HG02973 (cell line): ENCODE measurements at regions not wholly inside any gene's neighbourhood (a gene's known extent, or its start where the extent isn't known, plus 50 kb on each side); places are given as distances from the start of the nearest gene placed in this dataset.

ENCODE experiments used
- ATAC-seq: cut with Tn5 transposase; IDR thresholded peaks from one replicate; pipeline ENCODE4 v1.9.1; 2021; ENCODE audit warnings: moderate library complexity; ENCODE audit not compliant: unreplicated experiment

- ATAC-seq: peak; percentile 73
Observed at GRCh38 chr6:9540534-9541126, 874.2 kb downstream of the TFAP2A start.

GRCh38 chr6:9540126-9540525 lies 874.7 kb downstream of the TFAP2A start:
- no peak for ATAC-seq

- no peak for ATAC-seq
Observed at GRCh38 chr6:9539231-9539755, 875.6 kb downstream of the TFAP2A start.

- no peak for ATAC-seq
Observed at GRCh38 chr6:9537381-9537780, 877.5 kb downstream of the TFAP2A start.

GRCh38 chr6:9535106-9535505 lies 879.8 kb downstream of the TFAP2A start:
- no peak for ATAC-seq

- no peak for ATAC-seq
Observed at GRCh38 chr6:9532621-9533557, 882.0 kb downstream of the TFAP2A start.

GRCh38 chr6:9527679-9528286 lies 887.1 kb downstream of the TFAP2A start:
- no peak for ATAC-seq

GRCh38 chr6:9523462-9523861 lies 891.4 kb downstream of the TFAP2A start:
- ATAC-seq: no peak

- no peak for ATAC-seq
Observed at GRCh38 chr6:9522101-9522500, 892.8 kb downstream of the TFAP2A start.

- ATAC-seq: no peak
Observed at GRCh38 chr6:9521152-9521530, 893.7 kb downstream of the TFAP2A start.

- no peak for ATAC-seq
Observed at GRCh38 chr6:9520417-9521151, 894.3 kb downstream of the TFAP2A start.

- ATAC-seq: no peak
Observed at GRCh38 chr6:9518431-9518830, 896.4 kb downstream of the TFAP2A start.

- ATAC-seq: no peak
Observed at GRCh38 chr6:9517806-9518205, 897.1 kb downstream of the TFAP2A start.

GRCh38 chr6:9515633-9516606 lies 899.0 kb downstream of the TFAP2A start:
- no peak for ATAC-seq

- ATAC-seq: no peak
Observed at GRCh38 chr6:9514146-9514545, 900.7 kb downstream of the TFAP2A start.

- no peak for ATAC-seq
Observed at GRCh38 chr6:9511157-9511556, 903.7 kb downstream of the TFAP2A start.

GRCh38 chr6:9507136-9507895 lies 907.6 kb downstream of the TFAP2A start:
- ATAC-seq: no peak

- no peak for ATAC-seq
Observed at GRCh38 chr6:9504191-9504590, 910.7 kb downstream of the TFAP2A start.

- no peak for ATAC-seq
Observed at GRCh38 chr6:9503111-9503761, 911.6 kb downstream of the TFAP2A start.
